Lung (tissue), 9 donors: ENCODE measurements at regions not wholly inside any gene's neighbourhood (a gene's known extent, or its start where the extent isn't known, plus 50 kb on each side); places are given as distances from the start of the nearest gene placed in this dataset.
"Not testable (repeated sequence)": the region's sequence is repeated elsewhere in the genome, so short reads cannot be mapped to it uniquely, and the experiment has no call there.

Experiments used
- ATAC-seq: fragments of 200-7000 bp; cut with Tn5 transposase; one replicate; pipeline ENCODE4 v1.9.1; 2020; ENCODE audit warnings: moderate number of reproducible peaks; ENCODE audit not compliant: insufficient read depth, low FRiP score
- DNase-seq, 3 donors: peaks; one replicate each; pipeline ENCODE4 v3.0.0-alpha.2; 2013 to 2017
- H3K27ac ChIP-seq, 2 donors: one replicate each; pipeline ENCODE4 v1.5.1; 2013; ENCODE audit warnings: mild to moderate bottlenecking in 2 of 2, moderate library complexity in 2 of 2, control low read depth in 1 of 2, inconsistent platforms in 1 of 2, low read depth in 1 of 2, low read length in 1 of 2
- H3K27me3 ChIP-seq, 3 donors: one replicate each; pipeline ENCODE4 v1.5.1; 2013; ENCODE audit warnings: low read length in 2 of 3; ENCODE audit not compliant: control insufficient read depth in 3 of 3, insufficient read depth in 3 of 3
- H3K36me3 ChIP-seq, 4 donors: one replicate each; pipeline ENCODE4 v1.5.1; 2013; ENCODE audit warnings: low read length in 4 of 4, mild to moderate bottlenecking in 1 of 4, moderate library complexity in 1 of 4; ENCODE audit not compliant: control insufficient read depth in 4 of 4, insufficient read depth in 4 of 4
- H3K4me1 ChIP-seq, 5 donors: one replicate each; pipeline ENCODE4 v1.5.1; 2013; ENCODE audit warnings: low read length in 5 of 5, mild to moderate bottlenecking in 2 of 5, moderate library complexity in 1 of 5; ENCODE audit not compliant: control insufficient read depth in 5 of 5, insufficient read depth in 5 of 5
- H3K4me3 ChIP-seq: one replicate; pipeline ENCODE4 v1.5.1; 2013; ENCODE audit warnings: mild to moderate bottlenecking, control low read depth, moderate library complexity
- H3K9ac ChIP-seq, 2 donors: one replicate each; pipeline ENCODE4 v1.5.1; 2013; ENCODE audit warnings: low read length in 2 of 2, control low read depth in 1 of 2; ENCODE audit not compliant: insufficient read depth in 1 of 2
- H3K9me3 ChIP-seq, 4 donors: one replicate each; pipeline ENCODE4 v1.5.1; 2013; ENCODE audit warnings: low read length in 3 of 4, mild to moderate bottlenecking in 1 of 4, moderate library complexity in 1 of 4; ENCODE audit not compliant: control insufficient read depth in 4 of 4, insufficient read depth in 3 of 4
- WGBS, 2 donors: extraction: QIAGEN DNeasy Blood & Tissue Kit; methylation state at CpG; one replicate each; pipeline ENCODE4 v1.1.7; 2013; 5-methylcytosine and 5-hydroxymethylcytosine counted together
- donor health status: Bipolar disorder and iron deficiency.
- donor health status: healthy.
- donor health status: DM: yes; HTN: yes; CAD: no.

GRCh38 chrX:92560083-92560482 lies 780.9 kb downstream of the PCDH11X start:
- DNase-seq, H3K4me1 ChIP-seq, ATAC-seq, H3K4me3 ChIP-seq, H3K27me3 ChIP-seq, H3K9ac ChIP-seq, H3K27ac ChIP-seq, H3K36me3 ChIP-seq, H3K9me3 ChIP-seq: not testable (repeated sequence)
- WGBS, 2 donors: 72 to 86% methylated on average over 2 of the region's 2 CpGs

- H3K27ac ChIP-seq, H3K4me3 ChIP-seq, H3K27me3 ChIP-seq, H3K9ac ChIP-seq, H3K36me3 ChIP-seq, H3K9me3 ChIP-seq, DNase-seq, ATAC-seq, H3K4me1 ChIP-seq: not testable (repeated sequence)
- 88 to 92% methylated on average over 1 of the region's 1 CpG for WGBS, 2 donors
Measured at GRCh38 chrX:92570217-92570616, 791.0 kb downstream of the PCDH11X start.

GRCh38 chrX:92586643-92587042 lies 807.5 kb downstream of the PCDH11X start:
- H3K9me3 ChIP-seq, H3K4me1 ChIP-seq, H3K9ac ChIP-seq, H3K4me3 ChIP-seq, H3K27me3 ChIP-seq, H3K36me3 ChIP-seq, ATAC-seq, H3K27ac ChIP-seq, DNase-seq: not testable (repeated sequence)
- WGBS, 2 donors: 64 to 81% methylated on average over 3 of the region's 3 CpGs

- H3K36me3 ChIP-seq, H3K27me3 ChIP-seq, H3K4me3 ChIP-seq, ATAC-seq, H3K9me3 ChIP-seq, H3K9ac ChIP-seq, H3K27ac ChIP-seq, DNase-seq, H3K4me1 ChIP-seq: not testable (repeated sequence)
- WGBS, 2 donors: 60 to 69% methylated on average over 4 of the region's 4 CpGs
Measured at GRCh38 chrX:92589676-92590075, 810.5 kb downstream of the PCDH11X start.

GRCh38 chrX:92590726-92591298 lies 811.6 kb downstream of the PCDH11X start:
- not testable (repeated sequence) for H3K27ac ChIP-seq, H3K27me3 ChIP-seq, DNase-seq, ATAC-seq, H3K4me3 ChIP-seq, H3K9me3 ChIP-seq, H3K4me1 ChIP-seq, H3K9ac ChIP-seq, H3K36me3 ChIP-seq
- 19 to 46% methylated on average over 2 of the region's 3 CpGs for WGBS, 2 donors

- DNase-seq, H3K27ac ChIP-seq, H3K9ac ChIP-seq, H3K4me1 ChIP-seq, H3K9me3 ChIP-seq, H3K4me3 ChIP-seq, H3K36me3 ChIP-seq, ATAC-seq, H3K27me3 ChIP-seq: not testable (repeated sequence)
- 90 to 98% methylated on average over 1 of the region's 1 CpG for WGBS, 2 donors
Measured at GRCh38 chrX:92611517-92611916, 832.3 kb downstream of the PCDH11X start.

- not testable (repeated sequence) for H3K27ac ChIP-seq, H3K9me3 ChIP-seq, H3K4me3 ChIP-seq, H3K27me3 ChIP-seq, DNase-seq, H3K4me1 ChIP-seq, ATAC-seq, H3K9ac ChIP-seq, H3K36me3 ChIP-seq
- 90 to 92% methylated on average over 10 of the region's 10 CpGs for WGBS, 2 donors
Measured at GRCh38 chrX:92626699-92627098, 847.5 kb downstream of the PCDH11X start.

GRCh38 chrX:92657593-92657992 lies 878.4 kb downstream of the PCDH11X start:
- H3K9ac ChIP-seq, H3K36me3 ChIP-seq, H3K9me3 ChIP-seq, H3K4me1 ChIP-seq, H3K27ac ChIP-seq, H3K4me3 ChIP-seq, DNase-seq, ATAC-seq, H3K27me3 ChIP-seq: not testable (repeated sequence)
- 90 to 92% methylated on average over 2 of the region's 2 CpGs for WGBS, 2 donors
